ENCODE measurements at regions not wholly inside any gene's neighbourhood (a gene's known extent, or its start where the extent isn't known, plus 50 kb on each side); places are given as distances from the start of the nearest gene placed in this dataset.

GRCh38 chr20:40770564-40771307, 81.7 kb upstream of the MAFB start:
- no peak for DNase-seq (ENCODE audit: low spot score)

GRCh38 chr20:40771308-40771610, 82.2 kb upstream of the MAFB start:
- no peak for DNase-seq (ENCODE audit: low spot score)

- no peak for DNase-seq (ENCODE audit: low spot score)
Measured at GRCh38 chr20:40771848-40772511, 82.9 kb upstream of the MAFB start.

- no peak for DNase-seq (ENCODE audit: low spot score)
Measured at GRCh38 chr20:40773376-40773775, 84.3 kb upstream of the MAFB start.

GRCh38 chr20:40774252-40774651, 85.2 kb upstream of the MAFB start:
- DNase-seq (ENCODE audit: low spot score), result no peak

- no peak for DNase-seq (ENCODE audit: low spot score)
Measured at GRCh38 chr20:40775561-40776146, 86.6 kb upstream of the MAFB start.

- no peak for DNase-seq (ENCODE audit: low spot score)
Measured at GRCh38 chr20:40776466-40777457, 87.7 kb upstream of the MAFB start.

GRCh38 chr20:40777653-40778052, 88.6 kb upstream of the MAFB start:
- no peak for DNase-seq (ENCODE audit: low spot score)

- no peak for DNase-seq (ENCODE audit: low spot score)
Measured at GRCh38 chr20:40778894-40779496, 90.0 kb upstream of the MAFB start.

GRCh38 chr20:40781327-40782042, 92.4 kb upstream of the MAFB start:
- DNase-seq (ENCODE audit: low spot score), result no peak

- DNase-seq (ENCODE audit: low spot score), result no peak
Measured at GRCh38 chr20:40782043-40782368, 93.0 kb upstream of the MAFB start.

GRCh38 chr20:40785346-40785745, 96.3 kb upstream of the MAFB start:
- DNase-seq (ENCODE audit: low spot score), result no peak

- no peak for DNase-seq (ENCODE audit: low spot score)
Measured at GRCh38 chr20:40786336-40786735, 97.3 kb upstream of the MAFB start.

GRCh38 chr20:40787941-40788340, 98.9 kb upstream of the MAFB start:
- no peak for DNase-seq (ENCODE audit: low spot score)

- peak; percentile 1 for DNase-seq (ENCODE audit: low spot score)
Measured at GRCh38 chr20:40797425-40797824, 108.4 kb upstream of the MAFB start.

GRCh38 chr20:40798066-40798465, 109.0 kb upstream of the MAFB start:
- DNase-seq (ENCODE audit: low spot score), result no peak

GRCh38 chr20:40802886-40803285, 113.8 kb upstream of the MAFB start:
- DNase-seq (ENCODE audit: low spot score), result no peak

- no peak for DNase-seq (ENCODE audit: low spot score)
Measured at GRCh38 chr20:40803381-40803780, 114.3 kb upstream of the MAFB start.

- DNase-seq (ENCODE audit: low spot score), result no peak
Measured at GRCh38 chr20:40805592-40805991, 116.6 kb upstream of the MAFB start.

GRCh38 chr20:40806929-40807820, 118.1 kb upstream of the MAFB start:
- no peak for DNase-seq (ENCODE audit: low spot score)

GRCh38 chr20:40807821-40808170, 118.8 kb upstream of the MAFB start:
- no peak for DNase-seq (ENCODE audit: low spot score)
